Umbilical cord (tissue), 1 donor: ENCODE measurements at regions not wholly inside any gene's neighbourhood (a gene's known extent, or its start where the extent isn't known, plus 50 kb on each side); places are given as distances from the start of the nearest gene placed in this dataset.
"Not testable (repeated sequence)": the region's sequence is repeated elsewhere in the genome, so short reads cannot be mapped to it uniquely, and the experiment has no call there.

Experiments used
- DNase-seq: peaks from one replicate; pipeline ENCODE4 v3.0.0-alpha.2; 2015; ENCODE audit warnings: low spot score

GRCh38 chr19:30102239-30102638 lies 160.2 kb downstream of the URI1 start:
- DNase-seq: no peak

- no peak for DNase-seq
Observed at GRCh38 chr19:30102666-30103065, 160.6 kb downstream of the URI1 start.

GRCh38 chr19:30103981-30104380 lies 161.9 kb downstream of the URI1 start:
- no peak for DNase-seq

GRCh38 chr19:30105316-30105715 lies 163.3 kb downstream of the URI1 start:
- no peak for DNase-seq

- DNase-seq: no peak
Observed at GRCh38 chr19:30105727-30106126, 163.7 kb downstream of the URI1 start.

- no peak for DNase-seq
Observed at GRCh38 chr19:30106417-30107095, 164.5 kb downstream of the URI1 start.

GRCh38 chr19:30107251-30107650 lies 165.2 kb downstream of the URI1 start:
- DNase-seq: no peak

GRCh38 chr19:30109565-30109964 lies 167.5 kb downstream of the URI1 start:
- no peak for DNase-seq

GRCh38 chr19:30111021-30111855 lies 169.2 kb downstream of the URI1 start:
- no peak for DNase-seq

GRCh38 chr19:30112171-30112570 lies 170.1 kb downstream of the URI1 start:
- DNase-seq: no peak

GRCh38 chr19:30112666-30113065 lies 170.6 kb downstream of the URI1 start:
- DNase-seq: no peak

- DNase-seq: no peak
Observed at GRCh38 chr19:30113186-30113585, 171.1 kb downstream of the URI1 start.

GRCh38 chr19:30114095-30114494 lies 172.1 kb downstream of the URI1 start:
- not testable (repeated sequence) for DNase-seq

GRCh38 chr19:30115947-30116346 lies 173.9 kb downstream of the URI1 start:
- DNase-seq: no peak

GRCh38 chr19:30116530-30116929 lies 174.5 kb downstream of the URI1 start:
- no peak for DNase-seq

- DNase-seq: no peak
Observed at GRCh38 chr19:30116984-30117555, 175.0 kb downstream of the URI1 start.

GRCh38 chr19:30117636-30118145 lies 175.7 kb downstream of the URI1 start:
- no peak for DNase-seq

GRCh38 chr19:30118221-30118620 lies 176.2 kb downstream of the URI1 start:
- no peak for DNase-seq

GRCh38 chr19:30118760-30119159 lies 176.7 kb downstream of the URI1 start:
- DNase-seq: no peak

GRCh38 chr19:30119180-30119908 lies 177.3 kb downstream of the URI1 start:
- DNase-seq: no peak

- DNase-seq: no peak
Observed at GRCh38 chr19:30120860-30121484, 178.9 kb downstream of the URI1 start.
